Cardiac fibroblast (primary cell): ENCODE measurements at regions not wholly inside any gene's neighbourhood (a gene's known extent, or its start where the extent isn't known, plus 50 kb on each side); places are given as distances from the start of the nearest gene placed in this dataset.
"Not testable (repeated sequence)": the region's sequence is repeated elsewhere in the genome, so short reads cannot be mapped to it uniquely, and the experiment has no call there.

ENCODE experiments used
- DNase-seq, 2 donors: peaks; one replicate each; pipeline versions ENCODE4 v3.0.0 to v3.0.0-alpha.2; 2010; ENCODE audit warnings: low read depth in 2 of 2
- H3K4me3 ChIP-seq, 2 donors: replicated peaks in 1 of 2; 1 replicate in 1 of 2; 2 replicates in 1 of 2; pipeline ENCODE4 v1.5.1; 2011; ENCODE audit warnings: low read depth in 2 of 2, low read length in 2 of 2, mild to moderate bottlenecking in 2 of 2, moderate library complexity in 1 of 2
- TF ChIP-seq, protein P1 (sequence below): IDR thresholded peaks from one replicate; pipeline ENCODE4 v1.5.1; 2011; ENCODE audit warnings: low read depth, mild to moderate bottlenecking, low read length, inconsistent platforms

DNA sequence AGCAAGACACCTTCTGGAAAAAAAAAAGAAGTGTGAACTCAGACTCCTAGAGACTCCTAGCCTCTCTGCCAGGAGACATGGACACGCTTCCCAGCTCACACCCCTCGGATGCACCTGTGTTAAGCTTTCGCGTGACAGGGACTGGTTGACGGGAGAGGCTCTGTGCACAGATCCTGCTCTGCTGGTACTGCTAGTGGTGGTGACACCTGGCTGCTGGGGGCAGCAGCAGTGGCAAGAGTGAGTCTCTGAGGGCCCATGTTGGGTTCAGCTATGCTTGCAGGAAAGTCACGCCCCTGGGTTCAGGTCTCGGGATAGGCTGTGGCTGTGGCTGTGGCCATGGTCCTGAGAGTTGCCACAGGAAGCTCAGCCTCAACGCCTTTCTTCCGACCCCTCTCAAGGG lies 81.1 kb downstream of the XRCC2 start:
- TF ChIP-seq, protein P1, sequence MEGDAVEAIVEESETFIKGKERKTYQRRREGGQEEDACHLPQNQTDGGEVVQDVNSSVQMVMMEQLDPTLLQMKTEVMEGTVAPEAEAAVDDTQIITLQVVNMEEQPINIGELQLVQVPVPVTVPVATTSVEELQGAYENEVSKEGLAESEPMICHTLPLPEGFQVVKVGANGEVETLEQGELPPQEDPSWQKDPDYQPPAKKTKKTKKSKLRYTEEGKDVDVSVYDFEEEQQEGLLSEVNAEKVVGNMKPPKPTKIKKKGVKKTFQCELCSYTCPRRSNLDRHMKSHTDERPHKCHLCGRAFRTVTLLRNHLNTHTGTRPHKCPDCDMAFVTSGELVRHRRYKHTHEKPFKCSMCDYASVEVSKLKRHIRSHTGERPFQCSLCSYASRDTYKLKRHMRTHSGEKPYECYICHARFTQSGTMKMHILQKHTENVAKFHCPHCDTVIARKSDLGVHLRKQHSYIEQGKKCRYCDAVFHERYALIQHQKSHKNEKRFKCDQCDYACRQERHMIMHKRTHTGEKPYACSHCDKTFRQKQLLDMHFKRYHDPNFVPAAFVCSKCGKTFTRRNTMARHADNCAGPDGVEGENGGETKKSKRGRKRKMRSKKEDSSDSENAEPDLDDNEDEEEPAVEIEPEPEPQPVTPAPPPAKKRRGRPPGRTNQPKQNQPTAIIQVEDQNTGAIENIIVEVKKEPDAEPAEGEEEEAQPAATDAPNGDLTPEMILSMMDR, result no peak
- no peak for DNase-seq

DNA sequence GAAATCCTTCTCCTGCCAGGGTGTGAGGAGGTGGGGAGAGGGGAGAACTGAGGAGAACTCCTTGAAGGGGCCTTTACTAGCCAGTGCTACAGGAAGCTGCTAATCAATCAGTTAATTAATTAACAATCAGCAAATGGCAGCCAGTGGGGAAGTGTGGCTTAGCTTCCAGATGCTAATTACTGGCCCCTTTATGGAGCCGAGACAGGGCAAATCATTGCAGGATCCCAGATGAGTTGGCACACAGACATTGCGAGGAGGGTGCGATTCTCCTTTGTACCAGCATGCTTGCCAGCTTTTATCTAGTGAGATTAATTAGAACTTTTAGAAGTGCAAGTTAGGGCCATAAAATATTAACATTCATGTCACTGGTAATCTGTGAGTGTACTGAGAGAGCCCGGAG lies 84.0 kb downstream of the XRCC2 start:
- no peak for DNase-seq
- H3K4me3 ChIP-seq, result no peak overlapping the region
- TF ChIP-seq, protein P1, result no peak

More for the DNA sequence above, 81.1 kb downstream of the XRCC2 start:
- no peak overlapping the region for H3K4me3 ChIP-seq

- no peak for DNase-seq
- TF ChIP-seq, protein P1, result no peak
- no peak overlapping the region for H3K4me3 ChIP-seq
Measured at GRCh38 chr7:152590481-152590880, 85.5 kb downstream of the XRCC2 start.

- not testable (repeated sequence) for DNase-seq, H3K4me3 ChIP-seq
Measured at GRCh38 chr7:152589821-152590220, 86.1 kb downstream of the XRCC2 start.

DNA sequence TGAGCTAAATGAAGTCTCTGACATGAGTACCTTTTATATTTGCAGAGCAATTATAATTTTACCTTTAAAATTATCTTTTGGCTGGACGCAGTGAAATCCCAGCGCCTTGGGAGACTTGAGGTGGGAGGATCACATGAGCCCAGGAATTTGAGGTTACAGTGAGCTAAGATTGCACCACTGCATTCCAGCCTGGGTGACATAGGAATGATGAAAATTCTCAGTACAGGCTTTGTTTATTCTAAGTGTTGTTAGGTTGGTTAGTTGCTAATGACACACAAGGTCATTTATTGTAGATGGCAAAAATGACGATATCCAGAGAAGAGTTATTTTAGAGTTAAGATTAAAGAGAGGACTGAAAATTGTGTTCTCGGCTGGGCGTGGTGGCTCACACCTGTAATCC lies 87.6 kb downstream of the XRCC2 start:
- no peak overlapping the region for H3K4me3 ChIP-seq
- peak; percentile 81 to 89 for DNase-seq
- TF ChIP-seq, protein P1, result no peak

- TF ChIP-seq, protein P1, result no peak
- H3K4me3 ChIP-seq, result no peak overlapping the region
- DNase-seq, result peak; percentile 4 to 19
Measured at GRCh38 chr7:152587366-152587765, 88.6 kb downstream of the XRCC2 start.

GRCh38 chr7:152583006-152583405 lies 92.9 kb downstream of the XRCC2 start:
- H3K4me3 ChIP-seq, result no peak overlapping the region
- TF ChIP-seq, protein P1, result no peak
- no peak for DNase-seq
